A549 (cell line): ENCODE measurements at regions not wholly inside any gene's neighbourhood (a gene's known extent, or its start where the extent isn't known, plus 50 kb on each side); places are given as distances from the start of the nearest gene placed in this dataset.

Source experiments
- CTCF ChIP-seq: fragments of >200 bp; sonication (Bioruptor Twin); formaldehyde crosslinking; IDR thresholded peaks from 3 replicates; pipeline ENCODE4 v1.5.1; 2016
- JUN ChIP-seq, 2 experiments: fragments of >200 bp; sonication (Bioruptor Twin); formaldehyde crosslinking; IDR thresholded peaks; 2 replicates in 1 of 2; 3 replicates in 1 of 2; pipeline ENCODE4 v1.6.1; 2016 to 2017
- NFE2L2 ChIP-seq: fragments of 150-350 bp; conservative IDR thresholded peaks from 2 replicates; pipeline ENCODE4 v1.6.1; 2014; ENCODE audit warnings: low read length
- TF ChIP-seq, protein P1 (sequence below): IDR thresholded peaks from 2 replicates; pipeline ENCODE4 v1.6.1; 2012

DNA sequence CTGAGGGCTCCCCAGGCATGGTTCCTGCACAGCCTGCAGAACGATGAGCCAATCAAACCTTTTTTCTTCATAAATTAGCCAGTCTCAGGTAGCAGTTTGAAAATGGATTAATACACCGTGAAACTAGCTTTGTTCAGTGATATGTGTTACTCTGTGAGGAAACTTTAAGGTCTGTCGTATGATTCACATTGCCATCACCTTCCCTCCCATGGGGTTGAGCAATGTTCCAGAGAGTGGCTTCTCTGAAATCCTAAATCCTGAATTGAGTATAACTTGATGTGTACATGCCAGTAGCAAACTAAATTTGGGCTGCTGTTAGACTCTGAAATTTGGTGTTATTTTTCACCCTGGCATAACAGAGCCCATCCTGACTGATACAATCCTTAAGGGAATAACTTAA is 866.4 kb upstream of the C9orf72 start:
- TF ChIP-seq JUN (IDR thresholded peaks at IDR 0.05), result no peak
- TF ChIP-seq, protein P1, sequence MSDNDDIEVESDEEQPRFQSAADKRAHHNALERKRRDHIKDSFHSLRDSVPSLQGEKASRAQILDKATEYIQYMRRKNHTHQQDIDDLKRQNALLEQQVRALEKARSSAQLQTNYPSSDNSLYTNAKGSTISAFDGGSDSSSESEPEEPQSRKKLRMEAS, result no peak
- TF ChIP-seq NFE2L2, result no peak
- TF ChIP-seq CTCF, result no peak
